ENCODE measurements at regions not wholly inside any gene's neighbourhood (a gene's known extent, or its start where the extent isn't known, plus 50 kb on each side); places are given as distances from the start of the nearest gene placed in this dataset.

GRCh38 chr3:24981924-24982323, 446.1 kb upstream of the RARB start:
- TF ChIP-seq CTCF (IDR thresholded peaks at IDR 0.05; ENCODE audit: low read length): no peak
- no peak for TF ChIP-seq EZH2 (optimal IDR thresholded peaks at IDR 0.05; ENCODE audit: low read depth, low read length)
